HCT116 (cell line): ENCODE measurements at regions not wholly inside any gene's neighbourhood (a gene's known extent, or its start where the extent isn't known, plus 50 kb on each side); places are given as distances from the start of the nearest gene placed in this dataset.

ENCODE experiments used
- ATAC-seq: fragments of 200-7000 bp; cut with Tn5 transposase; 2 replicates; pipeline ENCODE4 v1.9.1; 2020; ENCODE audit warnings: mild to moderate bottlenecking, moderate library complexity
- BruUV-seq: library from RNA; stranded (reverse); fragments of 400-500 nt; replicated peaks from 2 replicates; lab custom pipeline; 2021; lab: Mats Ljungman, UMichigan
- CTCF ChIA-PET: fragments of 300-600 bp; sonication (Branson Sonifier 250); formaldehyde crosslinking; loops from one replicate; lab custom pipeline; 2021; ENCODE audit warnings: antibody characterized with exemption; lab: Charles Lee
- POLR2A ChIA-PET: fragments of 300-600, 350-600 bp; sonication (Branson Sonifier 250); formaldehyde crosslinking; loops from one replicate; lab custom pipeline; 2021; ENCODE audit warnings: antibody characterized with exemption; lab: Charles Lee
- RAD21 ChIA-PET, 2 experiments: fragments of 300-600 bp; sonication (Branson Sonifier 250); formaldehyde crosslinking; loops; one replicate each; lab custom pipeline; 2023; ENCODE audit warnings: low total read pairs in 2 of 2; ENCODE audit not compliant: uncharacterized antibody in 2 of 2, unreplicated experiment in 2 of 2, low non-redundant PET in 1 of 2; lab: Charles Lee
- DNase-seq: peaks from one replicate; pipeline ENCODE4 v3.0.0-alpha.2; 2010; ENCODE audit warnings: low read depth, low spot score
- H2AFZ ChIP-seq: fragments of 200-600 bp; shearing (Covaris generic), sonication (generic); 2 replicates; pipeline ENCODE4 v1.6.1; 2017; ENCODE audit warnings: low read depth, mixed run types, mixed read lengths, antibody characterized with exemption, low read length; ENCODE audit not compliant: poor library complexity, severe bottlenecking
- H3K27ac ChIP-seq: 2 replicates; pipeline ENCODE4 v1.5.1; 2012; ENCODE audit warnings: low read depth, low read length
- H3K27me3 ChIP-seq: fragments of 200-600 bp; sonication (generic); 2 replicates; pipeline ENCODE4 v1.6.1; 2016; ENCODE audit warnings: mixed run types, low read length, mixed read lengths; ENCODE audit not compliant: insufficient read depth
- H3K36me3 ChIP-seq, 2 experiments: fragments of 200-500 bp in 1 of 2; fragments of 200-600 bp in 1 of 2; sonication (Bioruptor generic) in 1 of 2; sonication (generic) in 1 of 2; 2 replicates each; pipeline versions ENCODE4 v1.5.1 to v1.6.1; 2014 to 2016; ENCODE audit warnings: low read length in 2 of 2, inconsistent platforms in 1 of 2, mixed read lengths in 1 of 2, mixed run types in 1 of 2; ENCODE audit not compliant: insufficient read depth in 2 of 2, control insufficient read depth in 1 of 2
- H3K4me1 ChIP-seq, 2 experiments: fragments of 200-600 bp in 1 of 2; sonication (generic) in 1 of 2; 2 replicates each; pipeline versions ENCODE4 v1.5.1 to v1.6.1; 2012 to 2017; ENCODE audit warnings: low read length in 2 of 2, inconsistent platforms in 1 of 2, mild to moderate bottlenecking in 1 of 2, mixed read lengths in 1 of 2, mixed run types in 1 of 2, moderate library complexity in 1 of 2; ENCODE audit not compliant: insufficient read depth in 2 of 2, control insufficient read depth in 1 of 2
- H3K4me2 ChIP-seq: fragments of 200-600 bp; sonication (generic); 2 replicates; pipeline ENCODE4 v1.6.1; 2017; ENCODE audit warnings: mixed run types, low read length, mixed read lengths
- H3K4me3 ChIP-seq, 2 experiments: fragments of 200-600 bp in 1 of 2; sonication (generic) in 1 of 2; replicated peaks in 1 of 2; 2 replicates each; pipeline ENCODE4 v1.5.1; 2011 to 2016; ENCODE audit warnings: low read length in 2 of 2, control low read depth in 1 of 2, low read depth in 1 of 2, mild to moderate bottlenecking in 1 of 2, mixed read lengths in 1 of 2, mixed run types in 1 of 2
- H3K79me2 ChIP-seq: fragments of 200-600 bp; sonication (generic); 2 replicates; pipeline ENCODE4 v1.6.1; 2017; ENCODE audit warnings: mild to moderate bottlenecking, mixed run types, low read length, moderate library complexity, mixed read lengths; ENCODE audit not compliant: insufficient read depth
- H3K9ac ChIP-seq: fragments of 200-600 bp; sonication (generic); 2 replicates; pipeline ENCODE4 v1.6.1; 2016; ENCODE audit warnings: low read length, mixed read lengths
- H3K9me2 ChIP-seq: fragments of 200-600 bp; sonication (generic), shearing (Covaris generic); 2 replicates; pipeline ENCODE4 v1.6.1; 2017; ENCODE audit warnings: mixed run types, mild to moderate bottlenecking, moderate library complexity; ENCODE audit not compliant: insufficient read depth
- H3K9me3 ChIP-seq, 2 experiments: fragments of 200-500 bp in 1 of 2; fragments of 200-600 bp in 1 of 2; sonication (Bioruptor generic) in 1 of 2; sonication (generic) in 1 of 2; 2 replicates each; pipeline ENCODE4 v1.6.1; 2014 to 2017; ENCODE audit warnings: low read length in 2 of 2, mixed read lengths in 2 of 2, inconsistent platforms in 1 of 2, low read depth in 1 of 2, mild to moderate bottlenecking in 1 of 2, mixed run types in 1 of 2, moderate library complexity in 1 of 2; ENCODE audit not compliant: control insufficient read depth in 1 of 2, insufficient read depth in 1 of 2
- H4K20me1 ChIP-seq: fragments of 200-600 bp; sonication (generic), shearing (Covaris generic); 2 replicates; pipeline ENCODE4 v1.6.1; 2017; ENCODE audit warnings: mixed run types, mild to moderate bottlenecking, moderate library complexity; ENCODE audit not compliant: insufficient read depth
- CBX3 ChIP-seq: IDR thresholded peaks from 2 replicates; pipeline ENCODE4 v1.6.1; 2012; ENCODE audit warnings: low read depth
- ELF1 ChIP-seq: IDR thresholded peaks from 2 replicates; pipeline ENCODE4 v1.6.1; 2012; ENCODE audit warnings: low read depth, borderline replicate concordance
- SRF ChIP-seq: IDR thresholded peaks from 2 replicates; pipeline ENCODE4 v1.6.1; 2012; ENCODE audit warnings: low read depth
- intact Hi-C: fragments of 100-400 bp; cut with micrococcal nuclease; formaldehyde crosslinking; loops from 2 replicates; pipeline ENCODE4 v1.10.0; 2022
- TF ChIP-seq, protein P1 (sequence below): IDR thresholded peaks from 2 replicates; pipeline ENCODE4 v1.6.1; 2012
- TF ChIP-seq, protein P2 (sequence below): IDR thresholded peaks from 2 replicates; pipeline ENCODE4 v1.6.1; 2011; ENCODE audit warnings: mild to moderate bottlenecking, low read length, moderate library complexity; ENCODE audit not compliant: insufficient replicate concordance; ENCODE audit errors: extremely low read depth
- TF ChIP-seq, protein P3 (sequence below), 3 experiments: fragments of 200-600 bp in 1 of 3; sonication (generic) in 1 of 3; IDR thresholded peaks in 2 of 3; conservative IDR thresholded peaks in 1 of 3; 2 replicates each; pipeline ENCODE4 v1.5.1; 2012 to 2017; ENCODE audit warnings: low read depth in 2 of 3, low read length in 2 of 3, antibody characterized with exemption in 1 of 3, borderline replicate concordance in 1 of 3, control low read depth in 1 of 3, mild to moderate bottlenecking in 1 of 3, mixed read lengths in 1 of 3, mixed run types in 1 of 3, moderate library complexity in 1 of 3; ENCODE audit not compliant: insufficient read depth in 1 of 3

DNA sequence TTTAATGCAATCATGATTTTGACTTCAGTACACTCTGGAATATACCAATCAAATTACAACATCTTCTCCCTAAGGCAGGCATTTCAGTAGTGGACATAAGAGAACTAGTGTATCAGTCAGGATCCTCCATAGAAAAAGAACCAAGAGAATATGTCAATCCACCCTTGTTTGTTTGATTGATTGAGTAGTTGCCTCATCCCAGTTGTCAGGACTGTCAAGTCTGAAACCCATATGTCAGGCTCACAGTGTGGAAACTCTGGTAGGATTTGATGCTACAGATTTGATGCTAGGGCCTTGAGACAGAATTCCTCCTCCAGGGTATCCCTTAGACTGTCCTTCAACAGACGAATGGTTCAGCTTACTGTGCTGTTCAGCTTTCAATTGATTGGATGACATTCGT lies 375.0 kb downstream of the ETS1 start:
- DNase-seq (no peak), ATAC-seq (no peak)
- Histone ChIP-seq H3K4me2 (no peak overlapping the region), H3K36me3 (no peaks in the 10 kb centered on the region), H3K79me2 (no peaks in the 10 kb centered on the region), H3K4me3 (no peak overlapping the region), H3K9me2 (no peaks in the 10 kb centered on the region), H3K4me1 (peaks cover 37 to 42% of the 10 kb centered on the region in 2 experiments), H4K20me1 (no peaks in the 10 kb centered on the region), H3K27ac (no peak overlapping the region), H3K27me3 (no peaks in the 10 kb centered on the region), H3K9me3 (no peaks in the 10 kb centered on the region), H2AFZ (no peak overlapping the region), H3K9ac (no peak overlapping the region)
- intact Hi-C loops: no loop called here
- ChIA-PET CTCF (no interaction called here), RAD21 (no interaction called here), POLR2A (no interaction called here)
- no TSS peak for BruUV-seq
- TF ChIP-seq ELF1 (no peak), SRF (no peak), CBX3 (no peak)
- TF ChIP-seq, protein P1, sequence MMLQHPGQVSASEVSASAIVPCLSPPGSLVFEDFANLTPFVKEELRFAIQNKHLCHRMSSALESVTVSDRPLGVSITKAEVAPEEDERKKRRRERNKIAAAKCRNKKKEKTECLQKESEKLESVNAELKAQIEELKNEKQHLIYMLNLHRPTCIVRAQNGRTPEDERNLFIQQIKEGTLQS: no peak
- TF ChIP-seq, protein P2, sequence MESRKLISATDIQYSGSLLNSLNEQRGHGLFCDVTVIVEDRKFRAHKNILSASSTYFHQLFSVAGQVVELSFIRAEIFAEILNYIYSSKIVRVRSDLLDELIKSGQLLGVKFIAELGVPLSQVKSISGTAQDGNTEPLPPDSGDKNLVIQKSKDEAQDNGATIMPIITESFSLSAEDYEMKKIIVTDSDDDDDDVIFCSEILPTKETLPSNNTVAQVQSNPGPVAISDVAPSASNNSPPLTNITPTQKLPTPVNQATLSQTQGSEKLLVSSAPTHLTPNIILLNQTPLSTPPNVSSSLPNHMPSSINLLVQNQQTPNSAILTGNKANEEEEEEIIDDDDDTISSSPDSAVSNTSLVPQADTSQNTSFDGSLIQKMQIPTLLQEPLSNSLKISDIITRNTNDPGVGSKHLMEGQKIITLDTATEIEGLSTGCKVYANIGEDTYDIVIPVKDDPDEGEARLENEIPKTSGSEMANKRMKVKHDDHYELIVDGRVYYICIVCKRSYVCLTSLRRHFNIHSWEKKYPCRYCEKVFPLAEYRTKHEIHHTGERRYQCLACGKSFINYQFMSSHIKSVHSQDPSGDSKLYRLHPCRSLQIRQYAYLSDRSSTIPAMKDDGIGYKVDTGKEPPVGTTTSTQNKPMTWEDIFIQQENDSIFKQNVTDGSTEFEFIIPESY: no peak
- TF ChIP-seq, protein P3, sequence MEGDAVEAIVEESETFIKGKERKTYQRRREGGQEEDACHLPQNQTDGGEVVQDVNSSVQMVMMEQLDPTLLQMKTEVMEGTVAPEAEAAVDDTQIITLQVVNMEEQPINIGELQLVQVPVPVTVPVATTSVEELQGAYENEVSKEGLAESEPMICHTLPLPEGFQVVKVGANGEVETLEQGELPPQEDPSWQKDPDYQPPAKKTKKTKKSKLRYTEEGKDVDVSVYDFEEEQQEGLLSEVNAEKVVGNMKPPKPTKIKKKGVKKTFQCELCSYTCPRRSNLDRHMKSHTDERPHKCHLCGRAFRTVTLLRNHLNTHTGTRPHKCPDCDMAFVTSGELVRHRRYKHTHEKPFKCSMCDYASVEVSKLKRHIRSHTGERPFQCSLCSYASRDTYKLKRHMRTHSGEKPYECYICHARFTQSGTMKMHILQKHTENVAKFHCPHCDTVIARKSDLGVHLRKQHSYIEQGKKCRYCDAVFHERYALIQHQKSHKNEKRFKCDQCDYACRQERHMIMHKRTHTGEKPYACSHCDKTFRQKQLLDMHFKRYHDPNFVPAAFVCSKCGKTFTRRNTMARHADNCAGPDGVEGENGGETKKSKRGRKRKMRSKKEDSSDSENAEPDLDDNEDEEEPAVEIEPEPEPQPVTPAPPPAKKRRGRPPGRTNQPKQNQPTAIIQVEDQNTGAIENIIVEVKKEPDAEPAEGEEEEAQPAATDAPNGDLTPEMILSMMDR (IDR thresholded peaks at IDR 0.05 in 2 of 3, conservative IDR thresholded peaks at IDR 0.05 in 1 of 3; ENCODE audit: borderline replicate concordance in 1 of 3, insufficient read depth in 1 of 3, low read depth in 2 of 3, low read length in 2 of 3): no peak
